AG04449 (cell line): ENCODE measurements at regions not wholly inside any gene's neighbourhood (a gene's known extent, or its start where the extent isn't known, plus 50 kb on each side); places are given as distances from the start of the nearest gene placed in this dataset.
A peak's percentile ranks its signal among the peaks of the same experiment; 100 is the strongest.

Experiments
- CTCF ChIA-PET: fragments of 350-600 bp; formaldehyde crosslinking; extraction: SDS; loops from one replicate; lab custom pipeline; 2021; ENCODE audit warnings: antibody characterized with exemption; lab: Yijun Ruan, JAX
- POLR2A ChIA-PET: fragments of 400-600, 350-600 bp; formaldehyde crosslinking; extraction: SDS; loops from one replicate; lab custom pipeline; 2020; ENCODE audit warnings: antibody characterized with exemption, inconsistent platforms; lab: Yijun Ruan, JAX
- DNase-seq: peaks from one replicate; pipeline ENCODE4 v3.0.0-alpha.2; 2010; ENCODE audit warnings: low read depth, low spot score
- H3K4me3 ChIP-seq: 2 replicates; pipeline ENCODE4 v1.5.1; 2011; ENCODE audit warnings: low read depth, mild to moderate bottlenecking, control low read depth, low read length
- TF ChIP-seq, protein P1 (sequence below): IDR thresholded peaks from one replicate; pipeline ENCODE4 v1.5.1; 2011; ENCODE audit warnings: mild to moderate bottlenecking, moderate library complexity, low read length, control low read depth, inconsistent platforms; ENCODE audit not compliant: insufficient read depth; ENCODE audit errors: missing control alignments

DNA sequence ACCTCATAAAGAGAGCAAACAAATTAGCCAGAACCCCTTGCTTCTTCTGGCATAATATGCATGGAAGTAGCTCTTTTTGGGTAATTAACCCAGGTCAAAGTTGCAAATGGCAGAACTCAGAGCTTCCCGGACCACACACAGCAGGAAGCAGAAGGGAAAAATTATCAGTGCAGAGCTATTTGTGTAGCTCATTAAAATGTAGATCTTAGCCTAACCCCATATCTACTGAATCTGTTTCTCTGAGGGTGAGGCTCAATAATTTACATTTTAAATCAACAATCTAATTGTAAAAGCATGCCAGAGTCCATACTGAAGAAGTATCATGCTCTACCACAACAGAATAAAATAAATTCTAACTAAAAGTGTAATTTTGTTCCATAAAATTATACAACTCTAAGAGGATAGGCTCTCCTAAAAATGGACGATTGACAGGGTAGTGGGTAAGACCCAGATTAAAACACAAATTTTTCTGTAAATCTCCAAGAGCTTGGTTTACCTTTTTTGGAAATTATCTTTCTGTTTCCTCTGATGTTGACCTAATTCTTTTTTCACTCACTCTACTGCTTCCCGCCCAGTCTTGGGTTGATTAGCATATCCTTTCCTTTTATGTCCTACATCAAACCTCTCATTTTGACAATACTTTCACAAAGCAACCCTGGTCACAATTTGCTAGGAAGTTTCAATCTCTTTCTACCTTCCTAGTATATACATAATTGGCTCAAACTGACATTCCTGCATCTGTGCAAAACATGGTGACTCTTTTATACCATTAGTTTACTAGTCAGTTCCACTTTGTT is 213.3 kb upstream of the SLC16A7 start:
- CTCF ChIA-PET = interaction anchor here (0.6 to 1.5 kb wide), 5 partner anchors 10 to 470 kb away, joined by 3 to 6 read pairs (median 3); no protein-coding TSS in a partner anchor
- H3K4me3 ChIP-seq = peak overlapping the region; percentile 35
- POLR2A ChIA-PET = no interaction called here
- no peak for DNase-seq
- TF ChIP-seq, protein P1, sequence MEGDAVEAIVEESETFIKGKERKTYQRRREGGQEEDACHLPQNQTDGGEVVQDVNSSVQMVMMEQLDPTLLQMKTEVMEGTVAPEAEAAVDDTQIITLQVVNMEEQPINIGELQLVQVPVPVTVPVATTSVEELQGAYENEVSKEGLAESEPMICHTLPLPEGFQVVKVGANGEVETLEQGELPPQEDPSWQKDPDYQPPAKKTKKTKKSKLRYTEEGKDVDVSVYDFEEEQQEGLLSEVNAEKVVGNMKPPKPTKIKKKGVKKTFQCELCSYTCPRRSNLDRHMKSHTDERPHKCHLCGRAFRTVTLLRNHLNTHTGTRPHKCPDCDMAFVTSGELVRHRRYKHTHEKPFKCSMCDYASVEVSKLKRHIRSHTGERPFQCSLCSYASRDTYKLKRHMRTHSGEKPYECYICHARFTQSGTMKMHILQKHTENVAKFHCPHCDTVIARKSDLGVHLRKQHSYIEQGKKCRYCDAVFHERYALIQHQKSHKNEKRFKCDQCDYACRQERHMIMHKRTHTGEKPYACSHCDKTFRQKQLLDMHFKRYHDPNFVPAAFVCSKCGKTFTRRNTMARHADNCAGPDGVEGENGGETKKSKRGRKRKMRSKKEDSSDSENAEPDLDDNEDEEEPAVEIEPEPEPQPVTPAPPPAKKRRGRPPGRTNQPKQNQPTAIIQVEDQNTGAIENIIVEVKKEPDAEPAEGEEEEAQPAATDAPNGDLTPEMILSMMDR = no peak

GRCh38 chr12:59381106-59381505 is 214.7 kb upstream of the SLC16A7 start:
- ChIA-PET POLR2A (no interaction called here), CTCF (interaction anchor here (1.1 to 1.2 kb wide), 2 partner anchors 8 to 231 kb away, joined by 3 to 4 read pairs; no protein-coding TSS in a partner anchor)

DNA sequence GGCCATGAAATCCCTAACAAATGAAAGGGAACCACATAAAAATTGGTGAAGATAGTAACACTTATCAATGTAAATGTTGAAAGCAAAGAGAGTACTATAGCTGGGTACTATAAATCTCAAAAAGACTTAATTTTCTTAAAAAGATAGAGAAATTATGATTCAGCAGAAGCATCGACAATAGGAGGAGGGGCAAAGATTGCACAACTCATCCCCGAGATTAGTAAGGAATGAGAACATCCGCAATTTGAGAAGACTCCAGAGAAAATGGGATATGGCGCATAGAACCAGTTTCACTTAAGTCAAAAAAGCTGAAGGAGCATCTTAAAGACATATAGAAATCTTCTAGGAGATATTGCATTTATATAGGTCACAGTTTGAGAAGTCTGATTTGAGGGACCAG is 220.2 kb upstream of the SLC16A7 start:
- no peak for DNase-seq
- TF ChIP-seq, protein P1 = no peak
- ChIA-PET POLR2A (no interaction called here), CTCF (interaction anchor here (0.8 kb wide), 1 partner anchor 262 kb away, joined by 3 read pairs; no protein-coding TSS in a partner anchor)
- no peak overlapping the region for H3K4me3 ChIP-seq

More at GRCh38 chr12:59381106-59381505, 214.7 kb upstream of the SLC16A7 start:
- H3K4me3 ChIP-seq = no peak overlapping the region
- no peak for DNase-seq
- TF ChIP-seq, protein P1 = no peak

- DNase-seq = no peak
- ChIA-PET POLR2A (no interaction called here), CTCF (no interaction called here)
- TF ChIP-seq, protein P1 = no peak
- H3K4me3 ChIP-seq = no peak overlapping the region
These were observed 221.0 kb upstream of the SLC16A7 start for GRCh38 chr12:59374783-59375182.

GRCh38 chr12:59372956-59373355 is 222.9 kb upstream of the SLC16A7 start:
- TF ChIP-seq, protein P1 = peak; percentile 37
- H3K4me3 ChIP-seq = no peak overlapping the region
- DNase-seq = no peak
- CTCF ChIA-PET = interaction anchor here (1.0 to 1.8 kb wide), 5 partner anchors 9 to 1390 kb away, joined by 3 to 6 read pairs (median 5); no protein-coding TSS in a partner anchor
- POLR2A ChIA-PET = no interaction called here

DNA sequence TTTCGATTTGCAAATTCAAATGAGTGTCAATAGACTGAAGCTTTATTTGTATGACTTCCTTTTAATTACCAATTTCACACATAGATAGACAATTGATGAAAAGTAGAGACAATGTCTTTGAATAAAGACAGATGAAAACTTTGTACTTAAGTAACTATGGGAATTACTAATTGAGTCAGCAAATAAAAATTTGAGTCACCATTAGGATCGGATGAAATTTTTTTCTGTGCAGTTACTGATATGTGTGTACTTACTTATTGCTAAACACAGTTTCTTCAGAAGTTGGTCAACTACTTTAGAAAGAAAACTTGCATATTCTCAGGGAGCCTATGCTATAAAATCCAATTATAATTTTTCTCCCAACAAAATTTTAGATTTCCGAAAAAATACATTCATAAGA is 224.9 kb upstream of the SLC16A7 start:
- ChIA-PET CTCF (no interaction called here), POLR2A (no interaction called here)
- TF ChIP-seq, protein P1 = no peak
- H3K4me3 ChIP-seq = no peak overlapping the region
- no peak for DNase-seq
